HPDE6-E6E7 (cell line): ENCODE measurements at regions not wholly inside any gene's neighbourhood (a gene's known extent, or its start where the extent isn't known, plus 50 kb on each side); places are given as distances from the start of the nearest gene placed in this dataset.

Source experiments
- DNase-seq: peaks from one replicate; pipeline ENCODE4 v3.0.0; 2011; ENCODE audit warnings: missing footprints; ENCODE audit errors: extremely low spot score

- no peak for DNase-seq
Measured at GRCh38 chr4:12178614-12179610, 750.2 kb upstream of the HS3ST1 start.

- DNase-seq: no peak
Measured at GRCh38 chr4:12177416-12177815, 748.7 kb upstream of the HS3ST1 start.

- no peak for DNase-seq
Measured at GRCh38 chr4:12173496-12173895, 744.8 kb upstream of the HS3ST1 start.

DNA sequence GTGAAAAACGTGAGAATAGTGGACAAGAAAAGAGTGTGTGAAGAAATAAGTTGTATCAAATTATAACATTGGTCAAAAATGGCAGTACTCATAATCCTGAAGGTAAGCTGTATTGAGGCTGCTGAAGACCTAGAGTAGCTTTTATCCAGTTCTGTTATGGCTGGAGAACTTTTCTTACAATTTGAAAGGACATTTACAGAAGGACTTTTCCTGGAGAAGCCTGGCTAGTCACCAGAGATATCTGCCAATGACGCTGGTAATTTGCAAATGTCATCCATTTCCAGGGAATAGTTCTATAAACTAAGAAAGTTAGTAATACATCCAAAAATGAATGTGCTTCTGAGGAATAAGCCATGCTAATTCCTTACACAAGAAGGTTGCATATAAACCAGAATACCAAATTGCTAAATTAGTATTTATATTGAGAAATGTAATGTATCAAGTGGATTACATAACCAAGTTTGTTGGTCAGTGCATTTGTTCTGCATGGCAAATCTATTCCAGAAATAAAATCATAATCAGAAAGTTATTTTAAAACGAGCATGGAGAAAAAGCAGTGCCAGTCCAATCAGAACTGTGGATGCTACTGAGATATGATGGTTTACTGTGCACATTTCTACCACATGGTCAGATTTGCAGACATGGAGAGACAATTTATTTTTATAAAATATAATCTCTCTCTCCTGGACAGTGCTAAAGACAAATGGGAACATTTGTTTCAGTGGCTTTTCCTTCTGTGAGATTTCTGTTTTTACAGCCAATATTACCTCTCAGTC is 743.7 kb upstream of the HS3ST1 start:
- no peak for DNase-seq

DNA sequence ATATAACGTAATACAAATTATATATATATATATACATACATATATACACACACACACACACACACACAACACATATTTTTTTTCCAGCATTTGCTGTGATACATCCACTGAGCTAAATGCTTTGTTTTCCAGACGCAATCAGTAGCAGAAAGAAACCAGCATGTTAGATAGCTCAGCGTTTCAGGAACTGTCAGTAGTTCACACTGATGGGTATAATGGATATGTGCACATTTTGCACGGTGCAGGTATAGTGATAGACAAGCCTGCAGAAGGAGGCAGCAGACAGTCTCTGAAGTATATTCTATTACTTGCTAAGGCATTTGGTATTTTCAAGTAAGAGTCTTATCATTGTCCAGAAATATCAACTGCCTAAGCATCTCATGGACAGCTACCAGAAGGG is 741.6 kb upstream of the HS3ST1 start:
- no peak for DNase-seq

DNA sequence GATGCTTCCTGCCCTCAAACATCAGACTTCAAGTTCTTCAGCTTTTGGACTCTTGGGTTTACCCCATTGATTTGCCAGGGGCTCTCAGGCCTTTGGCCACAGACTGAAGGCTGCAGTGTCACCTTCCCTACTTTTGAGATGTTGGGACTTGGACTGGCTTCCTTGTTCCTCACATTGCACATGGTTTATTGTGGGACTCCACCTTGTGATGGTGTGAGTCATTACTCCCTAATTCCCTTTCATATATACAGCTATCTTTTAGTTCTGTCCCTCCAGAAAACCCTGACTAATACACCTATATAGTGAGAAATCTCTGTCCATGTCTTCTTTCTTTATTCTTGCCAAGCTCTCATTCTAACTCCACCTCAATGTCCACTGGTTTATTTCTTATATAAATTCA is 736.9 kb upstream of the HS3ST1 start:
- no peak for DNase-seq

- no peak for DNase-seq
Measured at GRCh38 chr4:12146339-12146738, 717.6 kb upstream of the HS3ST1 start.

DNA sequence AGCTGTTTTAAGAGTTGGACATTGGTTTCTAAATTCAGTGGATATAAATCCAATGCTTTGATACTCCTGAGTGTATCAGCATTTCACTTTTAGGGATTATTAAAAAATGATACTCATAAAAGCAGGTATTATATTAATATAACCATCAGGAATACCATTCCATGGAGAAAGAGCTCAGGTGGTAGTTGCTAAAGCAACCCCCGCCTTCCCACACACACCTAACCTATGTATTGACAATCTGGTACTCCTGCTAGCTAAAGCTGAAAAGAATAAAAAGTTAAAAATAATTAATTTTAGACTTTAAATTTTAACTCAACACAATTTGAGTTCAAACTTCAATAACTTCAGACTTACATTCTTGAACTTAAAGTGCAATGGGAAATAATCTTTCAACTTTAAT is 717.1 kb upstream of the HS3ST1 start:
- no peak for DNase-seq

GRCh38 chr4:12145106-12145505 is 716.4 kb upstream of the HS3ST1 start:
- no peak for DNase-seq

DNA sequence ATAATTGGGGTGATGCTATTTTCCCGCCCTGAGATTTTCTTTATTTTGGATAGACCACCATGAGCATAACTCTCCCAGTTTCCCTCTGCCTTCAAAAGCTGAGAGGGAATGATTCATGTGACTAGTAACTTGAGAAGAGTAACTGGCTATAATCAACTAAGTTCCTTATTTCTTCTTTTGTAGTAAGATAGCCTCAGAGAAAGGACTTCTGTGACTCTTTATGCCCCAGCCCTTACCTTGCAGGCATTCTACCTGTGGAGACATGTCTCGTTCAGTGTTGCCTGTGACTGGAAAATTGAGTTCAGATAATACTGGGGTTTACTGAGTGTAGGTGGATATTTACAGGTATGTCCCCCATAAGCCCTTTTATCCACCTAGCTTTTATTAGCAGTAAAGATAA is 715.4 kb upstream of the HS3ST1 start:
- DNase-seq: peak; percentile 58

- no peak for DNase-seq
Measured at GRCh38 chr4:12140864-12141263, 712.2 kb upstream of the HS3ST1 start.

DNA sequence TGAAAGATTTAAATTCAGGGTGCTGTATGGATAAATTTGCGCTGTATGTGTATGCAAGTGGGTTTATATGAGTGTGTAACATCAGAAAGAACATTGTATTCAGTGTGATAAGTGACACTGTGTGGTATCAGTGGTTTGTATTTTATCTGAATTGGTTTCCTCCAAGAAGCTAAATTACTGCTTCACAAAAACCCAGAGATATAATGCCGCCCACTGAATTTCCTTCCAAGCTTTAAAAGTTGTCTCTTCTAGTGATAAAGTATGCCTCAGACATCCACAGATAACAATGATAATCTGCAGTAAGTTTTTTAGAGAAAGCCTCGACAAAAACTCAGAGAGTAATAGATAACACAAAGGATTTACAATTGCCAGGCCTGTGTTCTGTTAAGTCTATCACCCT is 710.6 kb upstream of the HS3ST1 start:
- no peak for DNase-seq

DNA sequence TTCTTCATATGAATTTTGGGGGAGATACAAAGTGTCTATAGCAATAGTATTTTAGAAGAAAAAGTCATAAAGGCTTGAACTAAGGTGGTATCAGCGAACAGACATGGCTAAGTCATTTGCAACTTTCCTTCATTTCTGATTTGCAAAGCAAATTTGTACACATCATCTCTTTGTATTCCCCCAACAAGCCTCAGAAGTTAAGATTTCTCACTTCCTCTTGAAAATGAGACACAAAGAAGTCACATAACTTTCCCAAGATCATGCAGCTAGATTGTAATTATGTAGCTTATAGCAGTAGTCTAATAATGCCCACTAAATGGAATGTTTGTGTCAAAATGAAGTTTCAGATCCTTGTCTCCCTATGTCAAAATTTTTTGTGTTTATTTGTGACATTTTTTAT is 709.8 kb upstream of the HS3ST1 start:
- DNase-seq: no peak

DNA sequence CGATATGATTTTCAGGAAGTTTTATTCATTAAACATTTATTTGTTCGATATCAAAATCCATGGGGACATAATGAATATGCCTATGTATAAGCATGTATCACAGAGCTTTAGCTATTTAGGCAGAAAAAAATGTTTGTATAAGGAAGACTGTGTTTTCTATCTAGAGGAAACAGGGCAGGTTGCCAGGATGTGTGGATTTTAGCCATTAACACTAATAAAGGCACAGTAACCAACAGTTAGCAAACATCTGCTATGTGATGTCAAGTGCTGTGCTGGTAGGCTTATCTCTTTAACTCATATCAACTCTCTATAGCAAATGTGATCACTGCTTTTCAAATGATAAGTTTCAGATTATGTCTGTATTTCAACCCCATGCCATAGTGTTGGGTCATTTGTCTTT is 708.9 kb upstream of the HS3ST1 start:
- DNase-seq: no peak

- DNase-seq: no peak
Measured at GRCh38 chr4:12126474-12126873, 697.8 kb upstream of the HS3ST1 start.

DNA sequence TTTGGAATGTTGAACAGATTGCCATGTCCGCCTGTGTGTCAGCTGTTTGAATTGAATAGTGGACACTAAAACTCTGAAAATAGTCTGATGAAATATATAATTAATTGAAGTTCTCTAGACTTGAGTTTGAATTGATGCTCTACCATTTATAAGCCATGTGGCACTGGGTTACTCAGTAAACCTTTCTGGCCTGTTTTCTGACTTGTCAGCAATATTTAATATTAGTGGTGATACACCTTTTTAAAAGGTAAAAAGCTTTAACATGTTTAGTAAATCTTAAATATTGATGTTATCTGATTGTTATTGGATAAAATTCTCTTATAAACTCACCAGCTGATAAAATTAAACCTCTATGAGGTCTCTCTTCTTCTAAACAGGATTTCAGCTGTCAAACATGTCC is 695.4 kb upstream of the HS3ST1 start:
- no peak for DNase-seq

GRCh38 chr4:12123707-12124106 is 695.0 kb upstream of the HS3ST1 start:
- DNase-seq: no peak

- no peak for DNase-seq
Measured at GRCh38 chr4:12122316-12122715, 693.6 kb upstream of the HS3ST1 start.

- DNase-seq: no peak
Measured at GRCh38 chr4:12120968-12121367, 692.3 kb upstream of the HS3ST1 start.

DNA sequence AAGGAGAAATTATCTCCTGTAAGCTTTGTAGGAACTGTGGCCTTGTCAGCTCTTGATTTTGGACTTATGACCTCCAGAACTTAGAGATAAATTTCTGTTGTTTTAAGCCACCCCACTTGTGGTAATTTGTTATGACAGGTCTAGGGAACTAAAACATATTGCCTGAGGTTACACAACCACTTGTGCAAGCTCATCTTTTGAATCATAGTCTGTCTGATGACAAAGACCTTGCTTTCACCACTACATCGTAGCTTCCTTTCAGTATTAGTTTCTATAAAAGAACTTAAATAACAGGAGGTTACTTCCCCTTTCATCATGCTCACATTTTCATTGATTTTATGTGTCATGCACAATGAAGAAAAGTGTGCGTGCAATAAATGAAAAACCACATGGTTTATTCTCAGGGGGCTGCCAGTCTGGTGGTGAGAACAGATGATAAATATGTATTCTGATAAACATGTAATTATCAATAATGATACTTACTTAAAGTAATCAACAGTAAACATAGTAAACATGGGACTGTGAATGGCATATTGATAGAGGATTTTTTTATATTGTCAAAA is 690.0 kb upstream of the HS3ST1 start:
- DNase-seq: peak; percentile 26

GRCh38 chr4:12116009-12116552 is 687.4 kb upstream of the HS3ST1 start:
- peak; percentile 20 for DNase-seq

DNA sequence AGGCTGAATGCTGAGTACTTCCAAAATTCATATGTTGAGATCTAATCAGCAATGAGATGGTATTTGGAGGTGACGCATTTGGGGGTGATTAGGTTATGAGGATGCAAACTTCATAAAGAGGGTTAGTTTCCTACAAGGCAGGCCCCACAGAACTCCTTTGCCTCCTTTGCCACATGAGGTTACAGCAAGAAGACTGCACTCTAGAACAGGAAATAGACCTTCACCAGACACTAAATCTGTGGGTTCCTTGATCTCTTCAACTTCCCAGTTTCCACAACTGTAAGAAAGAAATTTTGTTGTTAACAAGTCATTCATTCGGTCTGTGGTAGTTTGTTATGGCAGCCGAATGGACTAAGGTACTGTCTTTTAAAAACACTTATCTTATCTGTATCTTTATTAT is 681.9 kb upstream of the HS3ST1 start:
- DNase-seq: no peak
